ENCODE measurements at regions not wholly inside any gene's neighbourhood (a gene's known extent, or its start where the extent isn't known, plus 50 kb on each side); places are given as distances from the start of the nearest gene placed in this dataset.

DNA sequence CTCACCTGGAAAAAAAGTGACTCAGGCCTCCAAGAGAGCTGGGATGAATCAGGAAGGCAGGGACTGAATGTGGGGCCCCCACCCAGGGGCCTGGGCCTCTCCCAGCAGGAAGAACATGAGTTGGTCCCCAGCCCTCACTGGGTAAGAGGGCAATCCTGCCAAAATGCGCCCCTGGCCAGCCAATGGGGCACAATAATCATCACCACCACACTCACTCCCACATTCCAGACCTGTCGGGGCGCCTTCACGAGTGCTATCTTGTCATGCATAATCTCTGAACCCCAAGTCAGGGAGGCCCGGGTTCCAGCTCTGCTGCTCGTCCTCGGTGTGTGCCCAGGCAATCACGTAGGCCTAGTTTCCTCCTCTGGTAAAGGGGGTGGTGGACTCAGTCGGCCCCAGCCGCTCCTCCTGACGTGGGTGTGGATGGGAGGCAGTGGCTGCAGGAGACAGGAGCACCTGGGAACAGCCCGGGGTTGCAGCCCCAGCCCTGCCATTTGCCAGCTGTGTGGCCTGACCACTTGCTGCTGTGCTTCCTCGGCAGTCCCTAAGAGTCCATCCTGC lies 115.1 kb downstream of the CYP26B1 start (continued):
- TF ChIP-seq RBBP5 (IDR thresholded peaks at IDR 0.05; ENCODE audit: borderline replicate concordance, low read depth, low read length) (no peak), NANOG (IDR thresholded peaks at IDR 0.05; ENCODE audit: insufficient read depth, low read depth, low read length, poor library complexity, severe bottlenecking) (no peak)
